ENCODE measurements at regions not wholly inside any gene's neighbourhood (a gene's known extent, or its start where the extent isn't known, plus 50 kb on each side); places are given as distances from the start of the nearest gene placed in this dataset.

DNA sequence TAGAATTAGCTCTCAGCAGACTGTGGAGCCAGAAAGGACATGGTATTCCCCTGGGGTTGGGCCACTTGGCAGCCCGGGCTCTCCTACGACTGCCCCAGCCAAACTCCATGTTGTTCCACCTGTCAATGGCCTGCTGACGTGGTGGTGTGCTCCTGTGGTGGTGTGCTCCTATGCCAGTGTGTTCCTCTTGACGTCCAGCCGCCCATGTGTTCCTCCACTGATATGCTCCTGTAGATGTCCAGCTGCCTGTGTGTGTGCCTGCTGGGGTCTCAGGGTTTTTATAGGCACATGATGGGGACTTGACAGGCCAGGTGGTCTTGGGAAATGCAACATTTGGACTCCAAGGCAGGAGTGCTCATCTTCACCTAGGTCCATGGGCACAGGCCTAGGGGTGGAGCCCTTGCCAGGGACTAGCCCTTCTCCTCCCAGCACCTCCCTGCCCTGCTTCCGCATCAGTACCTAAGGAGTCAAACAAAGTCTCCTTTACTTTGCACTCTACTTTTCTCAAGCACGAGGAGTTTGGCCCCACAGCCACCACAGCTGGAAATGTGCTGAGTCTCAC lies 133.5 kb downstream of the TINAG start:
- ATAC-seq, result no peak
- TF ChIP-seq MAZ (CRISPR knock-in tag; conservative IDR thresholded peaks at IDR 0.05 in 1 of 2, IDR thresholded peaks at IDR 0.05 in 1 of 2) (no peak), MEF2D (tag; conservative IDR thresholded peaks at IDR 0.05; ENCODE audit: low read depth) (no peak), YY1 (IDR thresholded peaks at IDR 0.05; ENCODE audit: borderline replicate concordance in 1 of 3, control insufficient read depth in 1 of 3, extremely low read depth in 1 of 3, insufficient read depth in 3 of 3, insufficient read length in 1 of 3, insufficient replicate concordance in 2 of 3, low read depth in 1 of 3, low read length in 2 of 3) (no peak), CREBBP (IDR thresholded peaks at IDR 0.05; ENCODE audit: low read depth, low read length) (no peak), CBFA2T3 (IDR thresholded peaks at IDR 0.05) (no peak), CTBP1 (IDR thresholded peaks at IDR 0.05; ENCODE audit: borderline replicate concordance) (no peak), RBM17 (IDR thresholded peaks at IDR 0.05; ENCODE audit: borderline replicate concordance, low read depth, low read length) (no peak), FOXA1 (IDR thresholded peaks at IDR 0.05; ENCODE audit: borderline replicate concordance) (no peak), BHLHE40 (IDR thresholded peaks at IDR 0.05; ENCODE audit: low read length) (no peak), SMAD3 (CRISPR knock-in tag; conservative IDR thresholded peaks at IDR 0.05) (no peak), MCM2 (IDR thresholded peaks at IDR 0.05; ENCODE audit: low read depth) (no peak), SP1 (CRISPR knock-in tag; IDR thresholded peaks at IDR 0.05) (no peak), CHD1 (IDR thresholded peaks at IDR 0.05; ENCODE audit: low read length) (no peak), KDM1A (IDR thresholded peaks at IDR 0.05) (no peak), ZNF232 (CRISPR knock-in tag; IDR thresholded peaks at IDR 0.05) (no peak), NR4A1 (CRISPR knock-in tag; IDR thresholded peaks at IDR 0.05) (no peak), NR4A1 (tag; IDR thresholded peaks at IDR 0.05) (no peak), DACH1 (IDR thresholded peaks at IDR 0.05; ENCODE audit: partially characterized antibody) (no peak)
- TF ChIP-seq, protein P1, sequence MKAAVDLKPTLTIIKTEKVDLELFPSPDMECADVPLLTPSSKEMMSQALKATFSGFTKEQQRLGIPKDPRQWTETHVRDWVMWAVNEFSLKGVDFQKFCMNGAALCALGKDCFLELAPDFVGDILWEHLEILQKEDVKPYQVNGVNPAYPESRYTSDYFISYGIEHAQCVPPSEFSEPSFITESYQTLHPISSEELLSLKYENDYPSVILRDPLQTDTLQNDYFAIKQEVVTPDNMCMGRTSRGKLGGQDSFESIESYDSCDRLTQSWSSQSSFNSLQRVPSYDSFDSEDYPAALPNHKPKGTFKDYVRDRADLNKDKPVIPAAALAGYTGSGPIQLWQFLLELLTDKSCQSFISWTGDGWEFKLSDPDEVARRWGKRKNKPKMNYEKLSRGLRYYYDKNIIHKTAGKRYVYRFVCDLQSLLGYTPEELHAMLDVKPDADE (conservative IDR thresholded peaks at IDR 0.05; ENCODE audit: control insufficient read depth, low read depth, low read length), result no peak
- TF ChIP-seq, protein P2, sequence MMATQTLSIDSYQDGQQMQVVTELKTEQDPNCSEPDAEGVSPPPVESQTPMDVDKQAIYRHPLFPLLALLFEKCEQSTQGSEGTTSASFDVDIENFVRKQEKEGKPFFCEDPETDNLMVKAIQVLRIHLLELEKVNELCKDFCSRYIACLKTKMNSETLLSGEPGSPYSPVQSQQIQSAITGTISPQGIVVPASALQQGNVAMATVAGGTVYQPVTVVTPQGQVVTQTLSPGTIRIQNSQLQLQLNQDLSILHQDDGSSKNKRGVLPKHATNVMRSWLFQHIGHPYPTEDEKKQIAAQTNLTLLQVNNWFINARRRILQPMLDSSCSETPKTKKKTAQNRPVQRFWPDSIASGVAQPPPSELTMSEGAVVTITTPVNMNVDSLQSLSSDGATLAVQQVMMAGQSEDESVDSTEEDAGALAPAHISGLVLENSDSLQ (IDR thresholded peaks at IDR 0.05), result no peak
- intact Hi-C loops (cut with micrococcal nuclease) (no loop called here), in situ Hi-C loops (cut with MboI) (no loop called here)
- no TSS peak for BruUV-seq (replicated peaks)
- H3K4me1 ChIP-seq (replicated peaks in 1 of 2; ENCODE audit: control insufficient read depth in 2 of 2, insufficient read depth in 2 of 2, low read length in 2 of 2), result no peaks in the 10 kb centered on the region
- 1% methylated on average over 7 of the region's 7 CpGs for WGBS (ENCODE audit: insufficient coverage, low coverage, missing lambda C conversion rate)
- no peak overlapping the region for H3K4me2 ChIP-seq (ENCODE audit: insufficient read depth, low read length)
- H2AFZ ChIP-seq (ENCODE audit: low read depth, low read length), result no peak overlapping the region
- H3K4me3 ChIP-seq, result no peak overlapping the region
- no peaks in the 10 kb centered on the region for H3K36me3 ChIP-seq (ENCODE audit: control insufficient read depth, insufficient read depth, low read length)
- H3K27ac ChIP-seq (ENCODE audit: extremely low read depth, low read depth, low read length), result no peak overlapping the region
- no peaks in the 10 kb centered on the region for H3K27me3 ChIP-seq (ENCODE audit: control insufficient read depth in 2 of 2, insufficient read depth in 2 of 2, low read length in 2 of 2)
- H3K9me3 ChIP-seq (replicated peaks; ENCODE audit: control insufficient read depth, insufficient read depth, low read depth, low read length), result no peaks in the 10 kb centered on the region
- H3K9ac ChIP-seq (ENCODE audit: insufficient read depth in 1 of 2, low read depth in 2 of 2, low read length in 2 of 2), result no peak overlapping the region
- no peaks in the 10 kb centered on the region for H3K9me1 ChIP-seq (ENCODE audit: control insufficient read depth, insufficient read depth, low read length)
- CTCF ChIA-PET (ENCODE audit: low intra/inter-chr PET ratio), result no interaction called here
- H4K20me1 ChIP-seq (replicated peaks; ENCODE audit: control insufficient read depth, insufficient read depth, low read length), result no peaks in the 10 kb centered on the region
- H3K79me2 ChIP-seq (ENCODE audit: control insufficient read depth, insufficient read depth, low read length), result no peaks in the 10 kb centered on the region
- no peak for FAIRE-seq
- no peak for DNase-seq (ENCODE audit: extremely low read depth in 1 of 4, low spot score in 3 of 4)
- POLR2A ChIA-PET, result no interaction called here
